ENCODE measurements at regions not wholly inside any gene's neighbourhood (a gene's known extent, or its start where the extent isn't known, plus 50 kb on each side); places are given as distances from the start of the nearest gene placed in this dataset.

GRCh38 chr10:121073728-121074127 lies 222.6 kb downstream of the WDR11 start:
- TF ChIP-seq CTCF (conservative IDR thresholded peaks at IDR 0.05; ENCODE audit: low read depth in 2 of 2): no peak
- no peak for TF ChIP-seq EZH2 (IDR thresholded peaks at IDR 0.05; ENCODE audit: low read depth, unreplicated experiment)
- no peak for TF ChIP-seq ZNF114 (CRISPR knock-in tag; IDR thresholded peaks at IDR 0.05)
- no peak for TF ChIP-seq POLR2AphosphoS5 (IDR thresholded peaks at IDR 0.05; ENCODE audit: low read depth)
- TF ChIP-seq REST (IDR thresholded peaks at IDR 0.05; ENCODE audit: unreplicated experiment): no peak
- no peak for TF ChIP-seq JUNB (IDR thresholded peaks at IDR 0.05; ENCODE audit: unreplicated experiment)
- no peak for TF ChIP-seq ETS1 (IDR thresholded peaks at IDR 0.05)

Data from GM23338 (cell line).